HTR-8/SVneo (cell line): ENCODE measurements at regions not wholly inside any gene's neighbourhood (a gene's known extent, or its start where the extent isn't known, plus 50 kb on each side); places are given as distances from the start of the nearest gene placed in this dataset.

Source experiments
- DNase-seq: peaks from one replicate; pipeline ENCODE4 v3.0.0; 2011; ENCODE audit warnings: low spot score, mixed read lengths; ENCODE audit not compliant: insufficient read length
- FAIRE-seq: peaks from 2 replicates; lab custom pipeline; 2011; peaks lifted over from hg19 to GRCh38; lab: Jason Lieb, UNC

DNA sequence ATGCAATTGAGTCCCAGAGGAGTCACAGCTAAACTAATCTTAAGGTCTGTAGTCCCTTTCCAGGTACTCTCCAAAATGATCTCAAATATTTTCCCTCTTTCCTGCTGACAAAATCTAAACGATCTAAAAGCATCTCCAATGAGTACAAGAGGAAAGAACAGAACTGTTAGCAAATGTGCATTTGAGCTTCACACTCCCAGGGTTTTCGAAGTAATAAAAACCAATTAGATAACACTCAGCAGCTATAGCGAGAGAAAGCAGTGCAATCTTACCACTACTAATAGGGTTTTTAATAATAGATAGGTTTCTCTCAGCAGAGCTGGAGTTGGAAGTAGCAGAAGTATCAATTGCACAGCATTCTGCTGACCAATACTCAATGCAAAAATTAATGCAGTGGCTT, 995.4 kb downstream of the TUSC7 start:
- FAIRE-seq (no peak), DNase-seq (no peak)

DNA sequence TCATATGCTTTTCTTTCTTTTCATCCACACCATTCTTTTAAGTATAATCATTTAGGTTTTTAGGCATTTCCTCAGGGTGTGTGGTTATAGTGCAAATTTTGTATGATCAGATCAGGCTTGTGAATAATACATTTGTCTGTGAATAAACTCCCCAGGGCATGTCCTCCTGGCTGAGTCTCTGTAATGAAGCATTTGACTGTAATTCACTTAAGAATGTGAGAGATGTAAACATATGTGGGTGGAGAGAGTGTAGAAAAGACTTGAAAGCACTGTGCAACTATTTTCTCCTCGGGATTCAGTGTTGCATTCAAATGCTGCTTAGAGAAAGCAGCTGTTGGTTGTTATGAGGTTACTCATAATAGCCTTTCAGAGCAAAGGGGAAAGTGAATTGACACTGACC, 996.5 kb downstream of the TUSC7 start:
- no peak for DNase-seq
- FAIRE-seq: no peak

DNA sequence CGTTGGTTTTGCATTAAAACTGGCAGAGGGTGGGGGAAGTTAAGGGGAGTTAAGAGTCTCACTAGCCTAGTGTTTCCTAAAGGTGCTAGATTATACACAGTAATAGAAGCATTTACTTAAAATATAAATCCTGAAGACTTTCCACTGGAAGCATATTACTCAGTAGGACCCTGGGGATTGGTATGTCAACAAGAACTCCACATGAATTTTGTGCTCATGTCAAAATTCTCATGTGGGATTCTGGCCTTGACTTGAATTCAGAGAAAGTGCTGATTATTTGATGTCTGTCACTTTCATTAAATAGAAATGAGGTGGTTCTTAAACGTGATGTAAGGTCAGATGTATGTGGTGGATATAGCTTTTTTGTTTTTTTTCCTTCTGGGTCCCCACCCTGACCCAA, 997.2 kb downstream of the TUSC7 start:
- no peak for DNase-seq
- FAIRE-seq: no peak

GRCh38 chr3:117708601-117709000, 999.0 kb downstream of the TUSC7 start:
- FAIRE-seq (no peak), DNase-seq (no peak)

DNA sequence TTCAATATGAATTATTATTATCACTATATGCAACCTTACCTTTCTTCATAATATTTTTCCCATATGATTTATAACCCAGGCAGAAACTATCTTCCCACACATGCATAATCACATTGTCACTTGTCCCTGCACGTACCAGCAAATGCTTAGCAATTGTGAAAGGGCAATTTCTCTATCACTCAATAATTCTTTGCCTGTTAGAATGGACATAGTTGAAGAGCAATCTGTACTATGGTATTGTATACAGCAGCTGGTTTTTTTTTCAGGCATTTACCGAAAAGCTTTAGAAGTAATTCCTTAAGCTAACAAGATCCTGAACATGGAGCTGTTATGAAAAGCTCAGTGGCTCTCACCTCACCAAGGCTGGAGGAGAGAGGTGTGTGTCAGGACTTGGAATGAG, 999.5 kb downstream of the TUSC7 start:
- DNase-seq: no peak
- FAIRE-seq: no peak

GRCh38 chr3:117710501-117710900, 1000.9 kb downstream of the TUSC7 start:
- DNase-seq: no peak
- no peak for FAIRE-seq

DNA sequence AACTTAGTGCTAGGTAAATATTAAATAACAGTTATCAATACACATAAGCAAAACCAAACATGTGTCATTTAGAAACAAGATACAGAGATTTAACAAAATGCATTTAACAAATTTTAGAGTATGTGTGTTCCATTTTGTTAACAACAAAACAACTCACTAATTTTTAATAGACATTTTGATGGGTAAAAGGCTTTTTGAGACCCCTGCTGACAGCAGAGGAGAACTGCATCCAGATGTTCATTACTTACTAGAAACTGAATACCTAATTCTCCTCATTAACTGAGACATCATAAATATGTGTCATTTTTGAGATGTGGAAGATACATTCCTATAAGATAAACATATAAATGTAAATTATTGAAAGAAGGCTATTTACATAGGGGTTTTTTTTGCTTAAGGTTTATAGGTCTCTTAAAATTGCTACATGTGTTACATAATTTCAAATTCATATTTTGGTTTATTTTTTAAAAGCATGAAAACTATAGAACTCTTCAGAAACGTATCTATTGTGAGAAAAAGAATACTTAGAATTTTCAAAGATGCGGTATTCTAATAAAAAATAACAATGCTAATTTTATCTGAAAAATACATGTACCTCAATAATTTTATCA, 1009.8 kb downstream of the TUSC7 start:
- FAIRE-seq: no peak
- DNase-seq: no peak

GRCh38 chr3:117721866-117722265, 1012.3 kb downstream of the TUSC7 start:
- DNase-seq: no peak

GRCh38 chr3:117722856-117723255, 1013.3 kb downstream of the TUSC7 start:
- FAIRE-seq (no peak), DNase-seq (no peak)

More at GRCh38 chr3:117721866-117722265, 1012.3 kb downstream of the TUSC7 start:
- FAIRE-seq: no peak

GRCh38 chr3:117723825-117724224, 1014.2 kb downstream of the TUSC7 start:
- DNase-seq: no peak
- FAIRE-seq: no peak

GRCh38 chr3:117725314-117725713, 1015.7 kb downstream of the TUSC7 start:
- FAIRE-seq: no peak
- DNase-seq: no peak

GRCh38 chr3:117726776-117727175, 1017.2 kb downstream of the TUSC7 start:
- no peak for FAIRE-seq
- DNase-seq: no peak

DNA sequence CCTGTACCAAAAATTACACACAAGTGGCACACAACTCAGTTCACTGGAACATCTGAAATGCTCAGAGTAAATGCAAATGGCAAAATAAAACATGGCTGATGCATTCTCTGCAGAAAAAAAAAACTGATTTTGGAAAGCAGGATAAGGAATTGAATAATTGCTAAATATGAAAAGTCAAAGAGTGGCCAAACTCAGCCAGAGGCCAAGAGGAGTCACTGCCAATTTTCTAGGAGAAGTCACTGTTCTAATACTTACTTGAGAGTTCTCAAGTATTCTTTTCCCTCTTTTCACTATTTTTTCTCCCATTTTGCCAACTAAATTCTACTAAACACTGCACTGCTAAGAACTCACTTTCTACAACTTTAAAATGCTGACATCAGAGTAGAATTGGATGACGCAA, 1018.6 kb downstream of the TUSC7 start:
- no peak for DNase-seq
- no peak for FAIRE-seq

DNA sequence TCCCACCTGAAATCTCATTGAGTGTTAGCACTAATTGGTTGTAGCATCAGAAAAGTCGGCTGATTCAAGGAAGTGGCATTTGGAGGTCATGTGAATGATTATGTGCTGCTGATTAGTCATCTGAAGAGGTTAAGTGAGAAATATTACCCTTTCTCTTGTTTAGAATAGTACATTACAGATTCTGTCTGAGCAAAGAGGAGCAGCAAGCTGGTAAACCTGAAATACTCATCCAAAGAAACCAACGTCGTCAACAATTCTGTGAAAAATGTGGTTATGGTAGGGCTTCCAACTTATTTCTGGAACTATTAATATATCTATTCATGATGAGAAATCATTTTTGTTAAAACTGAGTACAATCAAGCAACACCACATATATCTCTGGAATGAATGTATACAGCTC, 1024.9 kb downstream of the TUSC7 start:
- DNase-seq (no peak), FAIRE-seq (no peak)

GRCh38 chr3:117735481-117736101, 1026.0 kb downstream of the TUSC7 start:
- FAIRE-seq: no peak
- DNase-seq: peak; percentile 1

GRCh38 chr3:117736846-117737245, 1027.3 kb downstream of the TUSC7 start:
- no peak for DNase-seq

GRCh38 chr3:117743993-117744392, 1034.4 kb downstream of the TUSC7 start:
- FAIRE-seq (no peak), DNase-seq (no peak)

More at GRCh38 chr3:117736846-117737245, 1027.3 kb downstream of the TUSC7 start:
- FAIRE-seq: no peak

DNA sequence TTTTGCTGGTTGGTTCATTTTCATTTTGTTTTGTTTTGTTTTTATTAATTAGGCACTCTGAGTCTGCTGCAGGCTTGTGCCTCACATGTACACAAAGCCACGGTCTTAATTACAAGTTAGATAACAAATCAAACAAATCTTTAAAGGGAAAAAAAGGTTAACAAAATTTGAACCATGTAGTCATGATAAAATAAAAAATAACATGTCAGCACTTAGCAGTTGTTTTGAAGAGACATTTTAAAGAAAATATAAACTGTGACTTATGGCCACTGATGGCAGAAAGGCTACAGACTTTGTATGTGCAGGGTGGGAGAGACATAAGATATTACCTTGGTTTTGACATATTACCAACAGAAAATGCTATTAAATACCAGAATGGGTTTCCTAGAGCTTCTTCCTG, 1035.4 kb downstream of the TUSC7 start:
- FAIRE-seq (no peak), DNase-seq (no peak)

DNA sequence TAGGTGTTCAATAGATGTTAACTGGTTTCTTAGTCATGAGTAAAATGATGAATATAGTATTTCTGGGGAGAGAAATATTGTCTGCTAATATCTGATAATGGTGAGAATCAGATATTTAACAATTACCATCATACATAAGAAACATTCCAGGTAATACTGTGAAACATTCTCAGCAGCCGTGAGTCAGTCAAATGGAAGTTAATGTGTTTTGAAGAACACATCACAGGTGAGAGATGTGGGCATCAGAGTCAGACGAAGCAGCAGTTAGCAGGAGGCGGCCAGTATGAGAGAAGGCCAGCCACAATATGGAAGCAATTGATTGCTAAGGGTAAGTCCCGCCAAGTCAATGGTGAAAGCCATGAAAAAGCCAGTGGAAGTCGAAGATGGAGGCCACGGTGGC, 1035.9 kb downstream of the TUSC7 start:
- no peak for DNase-seq

DNA sequence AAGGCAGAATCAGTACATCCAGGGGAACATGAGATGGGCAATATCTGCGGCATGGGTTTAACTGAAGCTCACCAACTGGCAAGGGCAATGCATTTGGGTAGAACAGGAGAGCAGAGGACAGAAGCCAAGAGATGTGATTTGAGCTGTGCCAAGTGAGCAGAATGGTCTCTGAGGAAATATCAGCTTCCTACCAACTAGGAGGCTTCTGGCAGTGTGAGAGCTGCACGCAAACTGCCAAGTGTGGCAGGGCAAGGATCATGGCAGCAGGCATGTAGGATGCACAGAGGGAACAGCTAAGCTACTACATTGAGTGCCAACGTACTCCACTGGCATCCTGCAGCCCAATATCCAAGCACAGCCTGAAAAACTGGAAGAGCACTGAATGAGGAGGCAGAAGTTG, 1036.5 kb downstream of the TUSC7 start:
- FAIRE-seq: no peak
- no peak for DNase-seq

More for the DNA sequence above, 1035.9 kb downstream of the TUSC7 start:
- FAIRE-seq: no peak

DNA sequence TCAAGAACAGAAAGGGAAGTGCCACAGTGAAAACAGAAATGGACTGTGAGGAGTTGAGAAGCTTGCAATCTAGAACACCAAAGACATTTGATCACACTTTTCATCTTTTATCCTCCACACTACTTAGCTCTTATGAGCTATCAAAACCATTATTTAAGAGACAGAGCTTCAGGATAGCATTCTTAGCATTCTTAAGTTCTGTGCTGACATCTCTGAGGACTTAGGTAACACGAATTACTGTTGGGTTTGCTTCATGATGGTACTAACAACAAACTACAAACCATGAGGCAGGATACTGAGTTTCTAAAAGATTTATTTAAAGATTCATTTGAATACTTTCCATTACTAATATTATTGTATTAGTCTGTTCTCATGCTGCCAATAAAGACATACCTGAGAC, 1038.6 kb downstream of the TUSC7 start:
- no peak for FAIRE-seq
- no peak for DNase-seq

DNA sequence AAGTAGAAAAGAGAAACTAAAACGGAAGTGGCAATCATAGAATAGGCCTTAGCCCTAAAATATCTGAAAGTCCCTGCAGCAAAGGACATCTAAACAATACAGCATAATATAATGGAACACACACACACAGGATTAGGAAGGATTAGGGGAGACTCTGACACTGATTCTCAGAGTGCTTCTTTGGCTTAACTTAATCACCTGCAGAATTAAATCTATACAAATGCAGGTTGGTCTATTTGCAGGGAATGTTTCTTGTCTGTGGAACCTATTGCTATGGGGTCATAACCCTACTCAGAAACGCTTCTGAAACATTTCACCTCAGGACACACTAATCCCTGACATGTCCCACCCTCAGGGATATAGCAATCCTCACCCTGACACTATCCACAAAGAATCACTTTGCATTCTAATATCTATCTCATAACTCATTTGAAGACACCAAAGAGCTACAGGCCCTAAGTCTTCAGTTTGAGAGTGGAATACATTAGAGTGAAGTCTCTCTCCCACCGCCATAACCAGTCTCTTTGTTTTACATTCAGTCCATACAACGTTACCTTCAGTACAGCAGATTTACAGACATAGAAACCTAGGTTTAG, 1041.2 kb downstream of the TUSC7 start:
- FAIRE-seq: no peak
- no peak for DNase-seq
